ENCODE measurements at regions not wholly inside any gene's neighbourhood (a gene's known extent, or its start where the extent isn't known, plus 50 kb on each side); places are given as distances from the start of the nearest gene placed in this dataset.

GRCh38 chr6:40900791-40901190 is 138.2 kb downstream of the UNC5CL start:
- no peaks in the 10 kb centered on the region for H3K4me1 Mint-ChIP-seq (ENCODE audit: low read depth)
- no peaks in the 10 kb centered on the region for H3K9me3 Mint-ChIP-seq (ENCODE audit: low read depth)
- DNase-seq (ENCODE audit: low spot score) = no peak
- H3K4me3 Mint-ChIP-seq (ENCODE audit: unreplicated experiment) = no peak overlapping the region
- peaks cover 32% of the 10 kb centered on the region for H3K27me3 Mint-ChIP-seq (ENCODE audit: low read depth)
- no peak overlapping the region for H3K27ac Mint-ChIP-seq (ENCODE audit: unreplicated experiment)
- no peaks in the 10 kb centered on the region for H3K36me3 Mint-ChIP-seq (ENCODE audit: low read depth)
- TF ChIP-seq, protein P1, sequence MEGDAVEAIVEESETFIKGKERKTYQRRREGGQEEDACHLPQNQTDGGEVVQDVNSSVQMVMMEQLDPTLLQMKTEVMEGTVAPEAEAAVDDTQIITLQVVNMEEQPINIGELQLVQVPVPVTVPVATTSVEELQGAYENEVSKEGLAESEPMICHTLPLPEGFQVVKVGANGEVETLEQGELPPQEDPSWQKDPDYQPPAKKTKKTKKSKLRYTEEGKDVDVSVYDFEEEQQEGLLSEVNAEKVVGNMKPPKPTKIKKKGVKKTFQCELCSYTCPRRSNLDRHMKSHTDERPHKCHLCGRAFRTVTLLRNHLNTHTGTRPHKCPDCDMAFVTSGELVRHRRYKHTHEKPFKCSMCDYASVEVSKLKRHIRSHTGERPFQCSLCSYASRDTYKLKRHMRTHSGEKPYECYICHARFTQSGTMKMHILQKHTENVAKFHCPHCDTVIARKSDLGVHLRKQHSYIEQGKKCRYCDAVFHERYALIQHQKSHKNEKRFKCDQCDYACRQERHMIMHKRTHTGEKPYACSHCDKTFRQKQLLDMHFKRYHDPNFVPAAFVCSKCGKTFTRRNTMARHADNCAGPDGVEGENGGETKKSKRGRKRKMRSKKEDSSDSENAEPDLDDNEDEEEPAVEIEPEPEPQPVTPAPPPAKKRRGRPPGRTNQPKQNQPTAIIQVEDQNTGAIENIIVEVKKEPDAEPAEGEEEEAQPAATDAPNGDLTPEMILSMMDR (IDR thresholded peaks at IDR 0.05) = no peak

GRCh38 chr6:40899684-40900155 is 139.3 kb downstream of the UNC5CL start:
- DNase-seq (ENCODE audit: low spot score) = no peak
- H3K27ac Mint-ChIP-seq (ENCODE audit: unreplicated experiment) = no peak overlapping the region
- H3K27me3 Mint-ChIP-seq (ENCODE audit: low read depth) = peaks cover 37% of the 10 kb centered on the region
- H3K4me1 Mint-ChIP-seq (ENCODE audit: low read depth) = peaks cover 6% of the 10 kb centered on the region
- no peak overlapping the region for H3K4me3 Mint-ChIP-seq (ENCODE audit: unreplicated experiment)
- TF ChIP-seq, protein P1 (IDR thresholded peaks at IDR 0.05) = no peak
- no peaks in the 10 kb centered on the region for H3K9me3 Mint-ChIP-seq (ENCODE audit: low read depth)
- no peaks in the 10 kb centered on the region for H3K36me3 Mint-ChIP-seq (ENCODE audit: low read depth)

DNA sequence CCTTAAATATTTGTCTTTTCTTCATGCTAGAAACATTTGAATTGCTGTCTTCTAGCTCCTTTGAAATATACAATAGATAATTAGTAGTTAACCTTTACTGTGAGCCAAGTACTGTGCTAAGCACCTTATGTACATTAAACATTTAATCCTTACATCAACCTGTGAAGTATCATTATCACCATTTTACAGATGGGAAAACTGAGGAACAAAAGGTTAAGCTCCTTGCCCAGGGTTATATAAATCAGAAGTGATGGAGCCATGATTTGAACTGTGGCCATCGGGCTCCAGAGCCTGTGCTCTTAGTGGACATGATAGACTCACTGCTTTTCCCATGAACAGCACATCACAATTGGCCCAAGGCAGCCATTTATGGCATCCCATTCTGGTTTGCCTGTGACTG is 140.9 kb downstream of the UNC5CL start:
- DNase-seq (ENCODE audit: low spot score) = no peak
- Mint-ChIP-seq H3K36me3 (ENCODE audit: low read depth) (no peaks in the 10 kb centered on the region), H3K27ac (ENCODE audit: unreplicated experiment) (no peak overlapping the region)

DNA sequence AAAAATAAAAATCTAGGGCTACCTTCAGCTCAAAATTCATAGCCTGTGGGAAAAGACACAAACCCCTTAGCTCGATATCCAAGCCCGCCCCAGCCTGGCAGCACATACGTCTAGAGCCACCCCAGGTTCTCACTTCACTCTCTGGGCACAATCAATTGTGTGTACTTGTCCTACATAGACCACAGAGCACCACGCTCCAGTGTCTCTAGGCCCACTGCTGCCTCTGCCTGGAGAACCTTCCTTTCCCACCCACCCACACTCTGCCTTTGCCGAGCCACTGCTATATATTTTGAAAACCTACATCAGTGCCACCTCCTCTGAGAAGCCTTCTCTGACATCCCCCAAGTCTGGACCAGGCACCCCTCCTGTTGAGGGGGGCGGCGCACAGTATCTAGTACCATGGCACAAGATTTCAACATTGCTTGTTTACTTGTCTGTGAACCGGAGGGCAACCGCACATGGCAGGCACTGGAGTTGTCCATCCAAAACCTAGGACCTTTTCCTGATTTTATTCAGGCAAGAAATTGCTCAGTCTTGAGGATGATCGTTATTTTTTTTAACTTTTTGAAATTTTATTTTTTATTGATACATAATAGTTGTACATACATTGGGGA is 141.5 kb downstream of the UNC5CL start:
- DNase-seq (ENCODE audit: low spot score) = no peak
- Mint-ChIP-seq H3K9me3 (ENCODE audit: low read depth) (no peaks in the 10 kb centered on the region), H3K4me1 (ENCODE audit: low read depth) (peaks cover 6% of the 10 kb centered on the region), H3K27ac (ENCODE audit: unreplicated experiment) (no peak overlapping the region), H3K27me3 (ENCODE audit: low read depth) (peaks cover 34% of the 10 kb centered on the region), H3K36me3 (ENCODE audit: low read depth) (no peaks in the 10 kb centered on the region), H3K4me3 (ENCODE audit: unreplicated experiment) (no peak overlapping the region)
- TF ChIP-seq, protein P1 (IDR thresholded peaks at IDR 0.05) = no peak

More for the DNA sequence above, 140.9 kb downstream of the UNC5CL start:
- TF ChIP-seq, protein P1 (IDR thresholded peaks at IDR 0.05) = no peak
- Mint-ChIP-seq H3K4me3 (ENCODE audit: unreplicated experiment) (no peak overlapping the region), H3K9me3 (ENCODE audit: low read depth) (no peaks in the 10 kb centered on the region), H3K4me1 (ENCODE audit: low read depth) (peaks cover 6% of the 10 kb centered on the region), H3K27me3 (ENCODE audit: low read depth) (peaks cover 32% of the 10 kb centered on the region)

- Mint-ChIP-seq H3K4me3 (ENCODE audit: unreplicated experiment) (no peak overlapping the region), H3K27me3 (ENCODE audit: low read depth) (peaks cover 39% of the 10 kb centered on the region), H3K9me3 (ENCODE audit: low read depth) (no peaks in the 10 kb centered on the region), H3K4me1 (ENCODE audit: low read depth) (peaks cover 6% of the 10 kb centered on the region), H3K36me3 (ENCODE audit: low read depth) (no peaks in the 10 kb centered on the region), H3K27ac (ENCODE audit: unreplicated experiment) (no peak overlapping the region)
- no peak for DNase-seq (ENCODE audit: low spot score)
- TF ChIP-seq, protein P1 (IDR thresholded peaks at IDR 0.05) = no peak
These were observed 142.3 kb downstream of the UNC5CL start for GRCh38 chr6:40896696-40897095.

All from chondrocyte (in vitro differentiated cells).